NCI-H1092 treated with DMSO at 0.1 percent for 48 hours (cell line): ENCODE measurements at regions not wholly inside any gene's neighbourhood (a gene's known extent, or its start where the extent isn't known, plus 50 kb on each side); places are given as distances from the start of the nearest gene placed in this dataset.
A peak's percentile ranks its signal among the peaks of the same experiment; 100 is the strongest.
"Not testable (repeated sequence)": the region's sequence is repeated elsewhere in the genome, so short reads cannot be mapped to it uniquely, and the experiment has no call there.

ENCODE experiments used
- DNase-seq: peaks from one replicate; lab custom pipeline; 2025; lab: John Stamatoyannopoulos, UW

DNA sequence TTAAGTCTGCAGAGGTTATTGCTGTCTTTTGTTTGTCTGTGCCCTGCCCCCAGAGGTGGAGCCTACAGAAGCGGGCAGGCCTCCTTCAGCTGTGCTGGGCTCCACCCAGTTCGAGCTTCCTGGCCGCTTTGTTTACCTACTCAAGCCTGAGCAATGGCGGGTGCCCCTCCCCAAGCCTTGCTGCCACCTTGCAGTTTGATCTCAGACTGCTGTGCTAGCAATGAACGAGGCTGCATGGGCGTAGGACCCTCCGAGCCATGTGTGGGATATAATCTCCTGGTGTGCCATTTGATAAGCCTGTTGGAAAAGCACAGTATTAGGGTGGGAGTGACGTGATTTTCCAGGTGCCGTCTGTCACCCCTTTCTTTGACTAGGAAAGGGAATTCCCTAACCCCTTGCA lies 720.6 kb downstream of the PCDH17 start:
- DNase-seq = not testable (repeated sequence)

DNA sequence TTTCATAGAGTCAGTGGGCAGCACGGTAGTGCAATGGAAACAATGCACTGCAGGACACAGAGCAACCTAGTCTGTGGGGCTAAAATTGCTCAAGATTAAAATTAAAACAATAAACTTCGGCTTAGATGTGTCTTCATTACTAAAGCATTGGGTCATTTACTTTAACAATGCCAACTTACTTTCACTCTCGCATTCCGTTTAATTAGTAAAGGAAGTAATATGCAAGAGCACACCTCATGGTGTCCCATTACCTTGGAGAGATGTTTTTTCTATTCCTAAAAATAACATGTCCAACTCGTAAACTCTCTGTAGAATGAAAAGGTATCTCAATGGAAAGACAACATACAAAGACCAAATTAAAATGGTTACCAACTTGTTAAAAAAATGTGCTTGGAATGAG lies 738.4 kb downstream of the PCDH17 start:
- DNase-seq = no peak

DNA sequence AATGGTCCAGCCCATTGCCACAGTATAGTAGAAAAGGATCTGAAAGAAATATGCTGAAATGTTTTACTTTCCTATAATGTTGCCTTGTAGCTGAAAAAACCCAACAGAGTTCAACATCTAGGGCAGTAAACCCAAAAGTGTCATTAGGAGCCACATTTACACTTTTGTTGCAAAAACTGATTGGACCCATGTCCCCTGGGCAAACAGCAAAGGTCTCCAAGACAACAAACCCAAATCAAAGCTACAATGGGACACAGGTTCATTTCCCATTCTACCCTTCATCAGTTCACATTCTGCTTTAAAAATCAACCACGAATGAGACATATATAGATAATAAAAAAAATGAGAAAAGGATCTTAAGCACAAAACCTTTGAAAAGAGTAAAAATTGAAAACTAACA lies 744.8 kb downstream of the PCDH17 start:
- no peak for DNase-seq

DNA sequence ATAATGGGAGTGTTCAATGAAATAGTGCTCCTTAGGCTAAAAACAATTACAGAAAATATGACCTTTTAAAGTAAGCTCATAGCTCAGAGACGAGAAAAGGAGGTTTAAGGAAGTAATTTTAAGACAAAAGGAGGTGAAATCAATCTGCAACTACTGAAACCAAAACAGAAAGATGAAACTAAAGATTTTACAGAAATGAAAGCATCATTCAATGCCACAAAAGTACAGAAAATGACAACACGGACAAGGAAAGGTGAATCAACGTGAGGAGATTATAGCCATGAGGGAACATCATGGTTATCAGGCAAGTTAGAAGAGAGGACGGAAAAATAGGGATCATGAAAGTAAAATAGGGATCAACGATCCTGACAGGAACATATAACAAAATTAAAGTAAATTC lies 745.2 kb downstream of the PCDH17 start:
- no peak for DNase-seq

DNA sequence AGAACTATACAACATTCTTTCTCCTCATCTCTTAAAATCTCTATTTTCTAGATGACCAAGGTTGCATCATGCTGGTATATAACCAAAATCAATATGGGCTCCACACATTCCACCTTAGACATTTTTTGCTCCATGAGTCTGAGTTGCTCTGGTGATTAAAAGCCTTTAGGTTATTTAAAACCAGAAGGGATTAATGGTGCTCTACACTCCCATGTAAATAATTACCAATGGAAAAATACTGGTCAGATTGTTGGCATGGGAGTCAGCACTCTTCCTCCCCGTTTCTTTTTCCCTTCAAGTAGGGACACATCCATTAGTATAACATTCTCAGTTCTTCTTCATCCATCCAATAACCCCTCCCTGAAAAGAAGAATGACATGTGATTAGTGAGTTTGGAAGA lies 747.7 kb downstream of the PCDH17 start:
- no peak for DNase-seq

DNA sequence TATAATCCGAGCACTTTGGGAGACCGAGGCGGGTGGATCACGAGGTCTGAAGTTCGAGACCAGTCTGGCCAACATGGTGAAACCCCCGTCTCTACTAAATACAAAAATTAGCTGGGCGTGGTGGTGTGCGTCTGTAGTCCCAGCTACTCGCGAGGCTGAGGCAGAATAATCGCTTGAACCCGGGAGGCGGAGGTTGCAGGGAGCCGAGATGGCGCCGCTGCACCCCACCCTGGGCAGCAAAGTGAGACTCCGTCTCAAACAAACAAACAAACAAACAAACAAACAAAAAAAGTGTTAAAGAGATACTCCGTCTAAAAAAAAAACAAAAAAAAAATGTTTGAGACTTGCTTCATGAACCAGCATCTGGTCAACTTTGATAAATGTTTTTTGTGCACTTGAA lies 753.8 kb downstream of the PCDH17 start:
- DNase-seq = not testable (repeated sequence)

DNA sequence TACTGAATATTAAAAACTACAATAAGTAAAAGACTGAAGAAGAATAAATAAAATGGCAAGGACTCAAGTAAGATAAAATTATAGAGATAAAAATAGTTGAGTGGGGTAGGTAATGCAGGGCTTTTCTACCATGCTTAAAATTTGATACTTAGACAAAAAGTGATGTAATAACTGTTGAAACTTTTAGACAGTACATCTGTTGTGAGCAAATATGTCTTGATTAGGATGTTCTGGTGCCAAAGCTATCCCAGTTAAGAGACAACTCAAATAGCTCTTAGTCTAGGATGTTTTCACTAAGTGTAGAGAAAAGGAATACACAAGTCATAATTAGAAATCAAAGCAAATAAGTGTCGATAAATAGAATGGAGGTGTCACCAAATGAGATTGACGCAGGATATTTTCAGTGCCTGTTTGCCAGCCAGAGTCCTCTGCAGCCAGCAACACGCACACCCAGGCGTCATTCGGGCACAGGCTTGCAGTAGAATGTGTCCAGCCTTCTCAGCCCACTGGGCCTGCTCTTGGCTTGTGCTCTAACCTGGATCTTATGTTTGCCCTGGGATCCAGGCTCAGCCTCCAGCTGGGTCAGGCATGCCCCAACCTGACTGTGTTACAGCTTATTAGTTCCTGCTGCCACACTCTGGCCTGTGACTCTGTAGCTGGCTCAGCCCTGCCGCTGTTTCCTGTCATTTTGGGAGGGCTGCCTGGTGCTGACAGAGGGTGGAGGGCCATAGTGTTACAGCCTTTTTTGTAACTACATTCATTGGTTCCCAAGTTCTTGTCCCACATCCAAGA lies 766.2 kb downstream of the PCDH17 start:
- DNase-seq = no peak

DNA sequence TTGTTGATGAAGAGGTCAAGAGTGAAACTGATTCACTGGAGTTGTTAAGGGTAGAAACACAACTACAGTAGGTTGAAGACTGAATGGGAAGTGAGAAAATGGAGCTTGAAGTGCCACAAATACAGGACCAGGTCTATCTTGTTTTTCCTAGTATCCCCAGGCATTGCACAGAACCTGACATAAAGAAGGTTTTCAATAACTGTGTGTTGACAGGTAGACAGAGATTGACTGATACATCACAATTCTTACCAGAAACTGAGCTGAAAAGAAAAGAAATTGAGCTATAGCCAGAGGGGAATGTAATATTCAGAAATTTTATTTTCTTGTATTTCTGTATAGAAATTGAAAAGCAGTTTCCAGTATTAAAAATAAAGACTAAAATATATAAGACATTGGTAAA lies 767.7 kb downstream of the PCDH17 start:
- no peak for DNase-seq

DNA sequence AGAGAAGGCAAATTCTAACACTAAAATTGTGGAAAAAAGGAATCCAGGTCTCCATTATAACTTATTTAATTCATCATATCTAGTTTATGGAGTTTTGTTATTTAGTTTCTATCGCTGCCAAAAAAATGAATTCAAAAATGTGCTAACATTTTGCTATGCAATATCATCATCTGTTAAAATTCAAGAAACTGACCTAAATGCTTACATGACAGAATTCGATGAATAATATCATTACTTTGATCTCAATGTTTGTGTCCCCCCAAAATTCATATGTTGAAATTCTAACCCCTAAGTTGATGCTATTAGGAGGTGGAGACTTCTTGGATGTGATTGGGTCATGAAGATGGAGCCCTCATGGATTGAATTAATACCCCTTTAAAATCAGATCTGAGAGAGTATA lies 775.0 kb downstream of the PCDH17 start:
- DNase-seq = no peak

DNA sequence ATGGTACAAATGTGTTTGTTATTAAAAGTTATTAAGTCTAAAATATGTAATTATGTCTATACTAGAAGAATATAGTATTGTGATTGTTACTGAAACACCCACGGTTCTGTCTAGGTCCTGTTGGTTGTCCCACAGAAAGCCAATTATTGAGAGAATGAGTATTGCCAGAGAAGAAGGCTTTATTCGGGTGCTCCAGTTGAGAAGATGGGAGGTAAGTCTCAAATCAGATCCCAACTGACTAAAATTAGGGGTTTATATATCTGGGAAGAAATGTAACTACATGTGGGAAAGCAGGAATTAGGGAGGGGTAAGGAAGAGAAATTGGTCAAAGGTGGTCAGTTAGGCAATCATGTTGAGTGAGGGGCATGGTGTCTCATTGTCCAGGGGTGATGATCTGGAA lies 798.4 kb downstream of the PCDH17 start:
- no peak for DNase-seq

DNA sequence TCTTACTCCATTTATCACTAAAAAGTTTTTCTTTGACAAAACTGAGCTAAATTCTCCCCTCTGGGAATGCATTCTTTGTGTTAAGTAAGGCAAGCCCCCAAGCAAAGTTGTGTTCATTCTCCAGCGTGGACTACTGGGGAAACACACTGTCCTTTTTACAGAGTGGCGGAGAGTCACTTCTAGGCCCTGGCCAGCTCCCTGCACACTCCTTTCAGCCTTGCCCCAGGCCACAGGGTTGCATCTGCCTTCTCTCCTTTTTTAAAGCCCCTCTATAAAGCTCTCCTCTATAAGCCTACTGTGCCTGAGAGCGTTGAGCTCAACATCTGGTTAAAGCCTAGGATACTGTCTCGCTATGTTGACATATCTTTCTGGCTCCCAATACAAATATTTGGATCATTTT lies 803.4 kb downstream of the PCDH17 start:
- DNase-seq = no peak

DNA sequence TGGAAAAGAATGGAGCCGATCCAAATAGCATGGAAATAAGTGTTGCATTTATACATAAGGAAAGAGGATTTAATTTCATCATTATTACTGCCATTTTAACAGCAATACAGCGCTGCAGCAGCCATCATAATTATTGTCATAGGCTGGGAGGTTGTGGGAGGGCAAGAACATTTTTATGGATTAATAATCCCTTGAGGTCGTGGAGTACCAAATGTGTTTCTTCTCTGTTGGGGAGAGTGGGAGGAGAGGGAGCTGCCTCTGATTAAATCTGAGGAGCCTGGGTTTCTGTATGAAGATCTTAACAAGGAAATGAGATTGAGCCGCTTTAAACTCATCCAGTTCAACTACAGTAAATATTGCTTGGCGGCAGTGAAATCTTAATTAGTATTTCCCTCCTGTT lies 805.9 kb downstream of the PCDH17 start:
- no peak for DNase-seq

DNA sequence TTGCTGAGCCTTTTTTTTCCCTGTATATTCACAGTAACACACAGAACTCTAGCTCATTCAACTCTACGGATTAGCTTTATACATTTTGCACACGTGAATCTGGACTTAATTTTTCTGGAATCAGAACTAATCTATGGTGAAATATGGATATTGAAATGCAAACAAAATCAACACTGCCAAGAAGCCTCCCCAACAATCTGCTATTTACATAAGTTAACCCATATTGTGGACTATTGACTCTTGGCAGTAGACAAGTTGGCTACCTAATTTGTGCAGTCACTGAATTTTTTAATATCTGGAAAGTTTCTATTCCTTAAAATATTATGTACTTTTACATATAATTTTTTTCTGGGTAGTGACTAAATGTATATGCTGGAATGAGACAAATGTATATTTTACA lies 815.4 kb downstream of the PCDH17 start:
- no peak for DNase-seq

DNA sequence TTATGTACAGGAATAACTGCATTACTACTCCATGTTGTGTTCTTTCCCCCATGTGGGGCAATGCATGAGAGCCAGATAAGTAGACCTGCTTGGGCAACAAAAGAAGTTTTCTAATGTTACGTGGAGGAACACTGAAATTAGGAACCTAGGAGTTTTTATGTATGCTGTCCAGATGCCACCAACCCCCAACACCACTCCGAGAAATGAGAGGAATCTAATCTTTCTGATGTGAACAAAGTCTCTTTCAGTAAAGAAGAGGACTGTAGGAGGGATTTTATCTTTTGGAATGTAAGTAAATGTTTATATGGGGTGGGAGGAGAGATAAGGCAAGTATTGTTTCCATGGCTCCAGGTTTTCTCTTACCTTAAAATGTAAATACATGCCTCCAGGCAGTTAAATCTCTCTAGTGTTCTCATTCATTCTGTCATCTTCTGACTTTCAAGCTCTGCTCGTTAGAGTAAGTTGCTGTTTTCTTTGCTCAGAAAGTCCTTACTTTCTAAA lies 820.6 kb downstream of the PCDH17 start:
- no peak for DNase-seq

DNA sequence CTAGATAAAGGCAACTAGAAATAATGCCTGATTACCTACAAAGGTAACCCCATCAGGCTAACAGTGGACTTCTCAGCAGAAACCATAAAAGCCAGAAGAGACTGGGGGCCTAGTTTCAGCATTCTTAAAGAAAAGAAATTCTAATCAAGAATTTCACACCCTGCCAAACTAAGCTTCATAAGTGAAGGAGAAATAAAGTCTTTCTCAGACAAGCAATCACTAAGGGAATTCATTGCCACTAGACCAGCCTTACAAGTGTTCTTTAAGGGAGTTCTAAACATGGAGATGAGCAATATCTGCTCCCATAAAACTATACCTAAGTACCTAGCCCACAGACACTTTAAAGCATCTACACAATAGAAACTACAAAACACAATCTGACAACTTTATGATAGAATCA lies 823.5 kb downstream of the PCDH17 start:
- DNase-seq = no peak

DNA sequence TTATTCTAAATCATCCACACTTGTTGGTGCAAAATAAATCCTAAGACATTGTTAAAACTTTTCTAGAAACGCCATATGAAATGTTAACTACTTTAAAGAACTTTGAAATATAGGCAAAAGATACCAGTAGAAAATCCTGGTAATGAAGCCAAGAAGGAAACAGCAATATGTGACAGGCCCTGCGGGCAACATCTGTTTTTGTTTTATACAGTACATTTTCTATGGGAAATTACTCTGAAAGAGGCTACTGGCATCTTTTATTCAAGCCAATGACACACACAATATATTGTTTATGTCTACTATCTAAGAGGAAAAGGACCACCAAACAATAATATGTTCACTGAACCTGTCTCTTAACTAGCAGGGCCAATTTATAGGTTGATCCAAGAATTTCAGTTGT lies 829.7 kb downstream of the PCDH17 start:
- no peak for DNase-seq

DNA sequence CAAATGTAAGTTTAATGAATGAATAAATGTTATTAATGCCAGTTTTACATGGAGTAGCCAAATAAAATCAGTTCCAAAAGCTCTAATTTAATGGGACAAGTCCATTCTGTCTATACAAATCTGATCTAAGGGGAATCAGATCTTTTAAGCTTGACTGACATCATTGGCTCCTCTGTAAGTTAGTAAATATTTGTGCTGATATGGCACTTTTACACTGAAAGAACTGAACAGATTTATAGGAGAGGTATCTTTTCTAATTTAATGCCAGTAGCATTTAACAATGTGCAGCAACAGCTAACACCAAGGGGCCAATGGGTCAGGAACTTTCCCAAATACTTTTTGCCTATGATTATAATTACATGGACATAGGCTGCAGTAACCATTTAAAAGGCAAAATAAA lies 832.3 kb downstream of the PCDH17 start:
- DNase-seq = no peak

DNA sequence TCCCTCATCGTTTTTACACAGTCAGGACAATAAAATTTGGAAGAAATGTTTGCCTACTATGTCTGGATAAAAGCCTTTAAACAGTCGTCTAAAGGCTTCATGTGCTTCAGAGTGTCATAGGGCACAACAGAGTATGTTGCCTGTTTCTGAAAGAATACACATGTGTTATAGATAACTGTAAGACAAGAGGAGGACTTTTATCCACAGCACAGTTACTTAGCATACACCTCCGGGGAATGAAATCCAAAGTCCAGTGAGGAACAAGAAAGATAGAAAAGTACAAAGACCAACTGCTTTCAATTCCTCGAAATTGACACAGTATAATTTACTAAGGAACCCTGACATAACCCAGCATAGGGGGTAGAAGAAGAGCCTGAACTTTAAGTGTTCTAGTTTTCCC lies 835.6 kb downstream of the PCDH17 start:
- DNase-seq = no peak

DNA sequence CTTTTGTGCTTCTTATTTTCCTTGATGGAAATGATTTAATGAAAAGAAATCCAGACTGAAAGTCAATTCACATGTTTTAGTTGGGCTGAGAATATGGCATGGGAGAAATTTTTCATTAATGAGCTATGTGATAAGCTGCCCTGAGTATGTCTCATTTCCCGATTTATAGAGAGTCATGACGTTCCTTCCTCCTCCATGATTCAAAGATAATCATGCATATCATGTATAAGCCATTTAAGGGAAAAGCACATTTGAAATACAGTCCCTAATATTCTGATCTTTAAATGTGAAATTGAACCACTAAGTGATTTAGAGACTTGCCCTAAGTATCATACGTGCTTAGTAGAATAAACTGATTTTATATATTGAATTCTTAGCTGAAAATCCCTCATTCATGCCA lies 840.9 kb downstream of the PCDH17 start:
- no peak for DNase-seq

DNA sequence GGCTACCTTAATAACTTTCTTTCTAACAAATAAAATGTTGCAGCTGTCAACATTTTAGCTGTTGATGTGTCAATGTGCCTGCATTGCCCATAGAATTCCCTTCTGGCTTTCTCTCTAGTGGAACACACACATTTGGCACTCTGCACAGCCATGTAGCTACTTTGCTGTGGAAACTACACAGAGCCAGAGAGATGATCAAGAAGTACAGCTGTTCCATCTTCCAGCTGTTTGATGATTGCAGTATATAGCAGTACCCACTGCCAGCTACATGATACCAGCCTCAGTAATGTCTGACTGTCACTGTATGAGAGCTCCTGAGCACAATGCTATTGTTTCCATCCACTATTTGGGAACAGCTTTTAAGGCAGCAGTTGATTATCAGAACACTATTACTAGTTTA lies 843.0 kb downstream of the PCDH17 start:
- DNase-seq = no peak

DNA sequence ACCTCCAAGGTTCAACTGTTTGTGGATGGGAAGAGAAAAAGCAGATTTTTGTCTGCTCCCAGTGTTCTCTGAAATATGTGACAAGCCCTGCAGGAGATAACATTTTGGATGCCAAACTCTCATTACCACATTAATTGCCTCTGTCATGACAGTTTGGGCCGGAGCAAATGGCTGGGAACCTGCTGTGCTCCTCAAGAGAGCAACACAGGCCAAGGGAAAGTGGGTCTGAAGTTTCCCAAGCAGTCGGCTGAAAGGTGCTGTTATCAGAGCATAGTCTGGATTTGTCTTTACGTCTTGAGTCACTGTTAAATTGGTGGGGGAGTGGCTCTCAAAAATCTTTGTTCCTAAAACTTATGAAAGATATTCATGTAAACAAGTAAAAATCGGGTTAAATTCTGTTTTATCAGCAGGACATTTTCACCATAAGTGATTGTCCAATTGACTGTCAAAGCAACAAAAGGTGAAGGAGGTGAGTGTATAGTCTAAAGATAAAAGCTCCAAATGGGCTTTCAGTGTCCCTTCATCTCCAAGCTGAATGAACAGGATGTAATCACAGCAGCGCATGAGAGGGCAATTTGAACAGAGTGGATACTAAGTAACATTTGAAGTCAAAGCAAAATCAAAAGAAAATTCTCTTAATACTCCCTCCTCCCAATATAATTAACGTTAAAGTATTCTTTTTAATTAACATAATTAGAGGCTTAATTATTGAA lies 844.8 kb downstream of the PCDH17 start:
- peak; percentile 67 for DNase-seq

DNA sequence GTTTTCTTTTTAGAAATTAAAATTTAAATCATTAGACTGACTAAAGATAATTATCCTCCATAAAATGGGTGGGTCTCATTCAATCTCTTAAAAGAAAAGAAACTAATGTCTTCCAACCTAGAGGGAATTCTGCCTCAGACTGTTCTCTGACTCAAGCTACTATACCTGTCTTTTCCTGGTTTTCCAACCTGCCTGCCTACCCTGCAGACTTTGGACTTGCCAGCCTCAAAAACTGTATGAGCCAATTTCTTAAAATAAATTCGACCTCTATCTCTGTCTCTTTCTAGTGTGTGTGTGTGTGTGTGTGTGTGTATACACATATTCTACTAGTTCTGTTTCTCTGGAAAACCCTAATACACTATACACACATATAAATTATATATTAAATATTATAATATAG lies 847.3 kb downstream of the PCDH17 start:
- DNase-seq = no peak

DNA sequence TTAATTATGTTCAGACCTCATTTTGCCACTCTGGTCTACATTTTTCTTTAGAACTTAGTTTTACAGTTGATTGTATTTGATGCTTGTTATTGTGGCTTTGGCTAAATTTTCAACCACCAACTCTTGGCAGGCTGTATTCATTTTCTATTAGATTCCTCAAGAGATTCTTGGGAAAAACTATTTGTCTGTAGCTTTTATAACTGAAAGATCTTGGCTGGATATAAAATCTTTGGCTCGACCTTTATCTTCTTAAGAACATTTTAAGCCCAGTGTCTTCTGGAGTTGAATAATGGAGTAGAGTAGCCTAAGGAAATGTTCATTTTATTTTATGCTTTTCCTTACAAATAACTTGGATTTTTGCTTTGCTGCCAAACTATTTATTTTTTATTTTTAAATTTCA lies 848.5 kb downstream of the PCDH17 start:
- DNase-seq = no peak

DNA sequence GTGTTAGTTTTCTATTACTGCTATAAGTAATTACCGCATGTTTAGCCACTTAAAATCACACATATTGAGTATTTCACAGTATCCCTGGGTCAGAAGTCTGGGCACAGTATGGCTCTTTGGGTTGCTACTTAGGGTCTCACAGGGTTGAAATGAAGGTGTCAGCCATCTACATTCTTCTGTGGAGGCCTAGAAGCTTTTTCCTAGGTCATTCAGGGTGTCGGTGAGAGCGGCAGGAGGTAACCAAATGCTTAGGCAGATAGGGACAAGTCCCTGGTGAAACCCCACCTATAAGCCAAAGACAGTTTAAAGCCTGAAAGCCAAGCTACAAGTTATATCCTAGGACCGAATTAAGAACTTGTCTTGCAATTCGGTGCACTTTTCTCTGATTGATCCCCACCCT lies 856.7 kb downstream of the PCDH17 start:
- no peak for DNase-seq
